SW 1271 (cell line): ENCODE measurements at regions not wholly inside any gene's neighbourhood (a gene's known extent, or its start where the extent isn't known, plus 50 kb on each side); places are given as distances from the start of the nearest gene placed in this dataset.

Experiments
- DNase-seq, 2 experiments: peaks; one replicate each; lab custom pipeline; 2025; lab: John Stamatoyannopoulos, UW

GRCh38 chr16:74169687-74170376, 126.8 kb upstream of the PSMD7 start:
- no peak for DNase-seq

DNA sequence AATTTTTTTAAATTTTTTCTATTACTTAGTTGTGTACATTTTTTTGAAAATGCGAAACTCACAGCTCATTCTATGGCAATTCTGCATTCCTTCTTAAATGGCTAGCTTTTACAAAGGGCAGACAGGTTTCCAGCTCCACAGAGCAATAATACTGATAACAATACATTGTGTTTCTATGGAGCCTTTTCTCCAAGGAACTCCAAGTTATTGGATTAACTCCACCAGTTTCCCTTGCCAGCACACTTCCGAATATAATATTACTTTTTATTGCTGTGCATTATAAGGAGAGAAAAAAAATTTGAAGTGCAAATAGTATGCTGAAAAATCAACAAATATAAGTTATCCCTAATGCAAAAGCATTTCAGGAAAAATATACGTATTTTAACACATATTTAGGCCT, 127.5 kb upstream of the PSMD7 start:
- no peak for DNase-seq

DNA sequence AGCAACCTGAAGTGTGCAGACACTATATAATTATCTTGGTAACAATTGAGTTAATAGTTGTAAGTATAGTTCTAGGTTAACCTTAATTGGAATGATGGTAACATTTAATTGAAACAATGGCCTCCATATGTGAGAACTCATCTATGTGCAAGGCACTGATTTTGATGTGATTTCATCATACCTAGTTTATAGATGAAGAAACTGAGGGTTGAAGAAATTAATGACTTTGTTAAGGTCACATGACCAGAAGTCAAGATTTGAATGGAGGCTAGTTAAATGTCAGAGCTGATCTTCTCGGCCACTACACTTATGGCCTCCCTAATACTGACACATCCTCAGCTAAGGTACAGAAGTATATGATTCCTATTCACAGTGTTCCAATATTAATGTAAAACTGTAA, 128.2 kb upstream of the PSMD7 start:
- no peak for DNase-seq

DNA sequence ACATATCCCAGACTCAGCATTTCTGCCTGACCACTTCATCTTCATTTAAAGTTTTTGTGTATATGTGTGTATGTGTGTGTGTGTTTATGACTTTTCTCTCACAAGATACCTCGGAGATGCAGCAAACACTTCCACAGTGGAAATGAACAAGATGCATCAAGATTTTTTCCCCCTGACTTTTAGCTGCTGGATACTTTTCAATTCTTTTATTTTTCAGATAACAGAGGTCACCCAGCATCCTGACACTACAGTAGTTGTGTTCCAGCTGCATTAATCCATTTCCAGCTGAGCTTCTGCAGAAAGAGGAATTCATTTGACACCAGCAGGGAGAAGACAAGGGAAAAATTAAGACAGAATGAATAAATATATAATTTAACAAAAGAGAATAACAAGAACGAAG, 130.2 kb upstream of the PSMD7 start:
- DNase-seq: no peak

- no peak for DNase-seq
Observed at GRCh38 chr16:74165566-74166080, 131.0 kb upstream of the PSMD7 start.

- DNase-seq: no peak
Observed at GRCh38 chr16:74160759-74161158, 135.9 kb upstream of the PSMD7 start.

- no peak for DNase-seq
Observed at GRCh38 chr16:74153773-74154172, 142.8 kb upstream of the PSMD7 start.

- DNase-seq: no peak
Observed at GRCh38 chr16:74146643-74147042, 150.0 kb upstream of the PSMD7 start.

DNA sequence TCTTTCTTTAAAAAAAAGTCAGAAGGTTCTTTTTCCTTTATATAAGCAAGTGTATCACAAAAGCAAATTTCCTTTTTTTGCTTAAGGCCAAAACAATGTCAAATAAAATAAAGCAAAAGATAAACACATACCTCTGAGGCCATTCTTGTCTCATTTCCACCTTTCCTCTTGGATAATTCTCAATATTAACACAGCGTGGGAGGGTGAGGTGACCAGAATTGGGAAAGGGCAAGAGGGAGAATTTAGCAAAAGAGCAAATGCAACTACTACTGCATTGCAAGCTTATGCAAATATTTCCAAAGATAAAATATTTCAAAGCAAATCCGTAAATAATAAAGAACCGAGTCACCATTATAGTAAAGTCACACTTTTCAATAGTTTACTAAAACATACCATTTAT, 153.4 kb upstream of the PSMD7 start:
- DNase-seq: no peak

GRCh38 chr16:74141015-74141414, 155.6 kb upstream of the PSMD7 start:
- DNase-seq: no peak

GRCh38 chr16:74140557-74140956, 156.1 kb upstream of the PSMD7 start:
- DNase-seq: no peak

DNA sequence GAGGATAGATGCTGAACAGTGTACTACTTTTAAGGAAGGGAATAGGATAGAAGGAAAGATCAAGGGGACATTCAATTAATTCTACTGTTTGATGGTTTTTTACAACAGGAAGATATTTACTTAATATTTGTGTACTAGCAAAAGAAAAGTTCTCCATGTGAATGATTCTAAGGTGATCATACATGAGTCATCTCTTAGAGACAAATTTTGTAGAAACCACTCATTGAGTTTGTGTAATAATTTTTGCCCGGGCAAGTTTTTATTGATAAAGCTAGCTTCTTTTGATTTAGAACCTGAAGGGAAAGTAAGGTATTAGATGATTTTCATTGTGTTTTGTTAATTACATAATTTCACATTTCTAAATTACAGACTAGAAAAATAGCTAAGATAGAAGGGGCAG, 172.8 kb upstream of the PSMD7 start:
- DNase-seq: no peak

DNA sequence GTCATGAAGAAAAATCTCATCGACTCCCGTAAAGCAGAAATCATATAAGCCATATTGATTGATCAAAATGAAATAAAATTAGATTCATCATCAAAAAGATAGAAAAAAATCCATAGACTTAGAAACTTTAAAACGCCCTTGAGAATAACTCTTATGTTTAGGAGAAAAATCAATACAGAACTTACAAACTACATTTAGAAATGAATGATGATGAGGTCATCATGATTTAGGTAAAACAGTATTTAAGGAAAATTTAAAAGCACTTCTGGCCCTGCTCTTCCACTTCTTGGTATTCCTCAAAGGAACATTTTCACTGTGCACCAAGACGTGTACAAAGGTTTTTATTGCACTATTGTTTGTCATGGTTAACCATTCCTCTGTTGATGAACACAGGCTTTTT, 173.4 kb upstream of the PSMD7 start:
- DNase-seq: no peak

DNA sequence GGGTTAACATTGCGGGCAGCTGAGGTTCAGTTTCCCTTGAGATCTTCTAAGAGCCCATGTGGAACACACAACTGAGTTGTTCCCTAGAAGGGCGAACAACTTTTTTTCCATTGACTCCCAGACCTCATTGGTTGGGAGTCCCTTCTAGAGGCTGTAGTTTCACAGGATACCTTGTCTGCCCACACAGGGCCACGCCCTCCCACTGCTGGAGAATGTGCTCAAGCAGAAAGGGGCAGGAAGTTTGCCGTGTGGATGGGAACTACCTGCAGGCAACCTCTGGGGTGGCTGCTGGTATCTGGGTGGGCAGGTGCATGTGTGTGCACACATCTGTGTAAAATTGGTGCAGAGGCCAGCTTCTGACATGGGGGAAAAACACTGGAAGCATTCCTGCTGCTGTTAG, 178.8 kb upstream of the PSMD7 start:
- DNase-seq: no peak

- DNase-seq: no peak
Observed at GRCh38 chr16:74113545-74113944, 183.1 kb upstream of the PSMD7 start.

- no peak for DNase-seq
Observed at GRCh38 chr16:74111456-74111982, 185.1 kb upstream of the PSMD7 start.

GRCh38 chr16:74107795-74108610, 188.6 kb upstream of the PSMD7 start:
- peak in 1 of 2 experiments; percentile 14 for DNase-seq

- no peak for DNase-seq
Observed at GRCh38 chr16:74104022-74104421, 192.6 kb upstream of the PSMD7 start.

GRCh38 chr16:74101379-74102137, 195.1 kb upstream of the PSMD7 start:
- no peak for DNase-seq

DNA sequence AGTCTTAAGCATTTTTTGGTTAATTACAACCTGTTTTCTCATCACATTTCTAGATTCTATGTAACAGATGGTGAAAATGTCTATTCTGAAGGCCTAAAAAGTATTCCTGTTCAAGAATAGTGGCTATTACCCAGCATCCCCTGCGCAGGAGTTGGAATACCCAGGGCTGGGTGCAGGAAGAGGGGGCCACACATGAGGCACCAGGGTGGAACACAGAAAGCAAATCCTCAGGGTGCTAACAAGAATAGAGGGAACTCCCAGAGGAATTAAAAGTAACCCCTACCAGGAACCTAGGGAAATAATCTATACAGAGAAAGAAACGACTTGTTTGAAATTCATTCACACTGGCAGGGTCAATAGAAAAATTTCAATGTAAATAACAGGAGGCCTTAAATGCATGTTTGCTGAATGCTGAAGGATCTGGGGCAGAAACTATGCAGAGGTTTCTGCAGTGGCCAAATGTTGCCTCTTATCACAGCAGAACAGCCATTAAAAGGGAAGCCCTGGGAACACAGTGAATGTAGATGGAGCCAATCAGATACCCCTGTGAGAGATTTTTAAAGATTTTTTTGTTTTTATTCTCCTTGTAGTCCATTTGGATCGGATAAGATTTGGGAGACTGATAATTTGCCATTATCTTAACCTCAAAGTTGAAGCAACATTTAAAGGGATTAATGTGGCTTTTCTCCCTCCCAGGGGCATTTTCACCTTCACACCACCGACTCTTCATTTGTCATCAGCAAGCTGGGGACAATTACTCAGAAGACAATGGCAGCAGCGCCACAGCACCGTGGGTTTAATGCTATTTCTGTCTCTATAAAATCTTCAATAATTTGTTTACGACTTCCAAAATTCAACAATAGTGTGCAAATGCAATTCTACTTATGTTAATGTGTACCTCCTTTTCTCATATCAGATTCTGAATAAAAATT, 196.0 kb upstream of the PSMD7 start:
- DNase-seq: no peak

- DNase-seq: no peak
Observed at GRCh38 chr16:74099530-74099929, 197.1 kb upstream of the PSMD7 start.
